ENCODE measurements at regions not wholly inside any gene's neighbourhood (a gene's known extent, or its start where the extent isn't known, plus 50 kb on each side); places are given as distances from the start of the nearest gene placed in this dataset.

- TF ChIP-seq, protein P1, sequence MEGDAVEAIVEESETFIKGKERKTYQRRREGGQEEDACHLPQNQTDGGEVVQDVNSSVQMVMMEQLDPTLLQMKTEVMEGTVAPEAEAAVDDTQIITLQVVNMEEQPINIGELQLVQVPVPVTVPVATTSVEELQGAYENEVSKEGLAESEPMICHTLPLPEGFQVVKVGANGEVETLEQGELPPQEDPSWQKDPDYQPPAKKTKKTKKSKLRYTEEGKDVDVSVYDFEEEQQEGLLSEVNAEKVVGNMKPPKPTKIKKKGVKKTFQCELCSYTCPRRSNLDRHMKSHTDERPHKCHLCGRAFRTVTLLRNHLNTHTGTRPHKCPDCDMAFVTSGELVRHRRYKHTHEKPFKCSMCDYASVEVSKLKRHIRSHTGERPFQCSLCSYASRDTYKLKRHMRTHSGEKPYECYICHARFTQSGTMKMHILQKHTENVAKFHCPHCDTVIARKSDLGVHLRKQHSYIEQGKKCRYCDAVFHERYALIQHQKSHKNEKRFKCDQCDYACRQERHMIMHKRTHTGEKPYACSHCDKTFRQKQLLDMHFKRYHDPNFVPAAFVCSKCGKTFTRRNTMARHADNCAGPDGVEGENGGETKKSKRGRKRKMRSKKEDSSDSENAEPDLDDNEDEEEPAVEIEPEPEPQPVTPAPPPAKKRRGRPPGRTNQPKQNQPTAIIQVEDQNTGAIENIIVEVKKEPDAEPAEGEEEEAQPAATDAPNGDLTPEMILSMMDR (IDR thresholded peaks at IDR 0.05): no peak
Observed at GRCh38 chrY:19167319-19168201, 394.0 kb upstream of the HSFY2 start.

GRCh38 chrY:19148783-19149182, 375.2 kb upstream of the HSFY2 start:
- TF ChIP-seq, protein P1 (IDR thresholded peaks at IDR 0.05): no peak

- TF ChIP-seq, protein P1 (IDR thresholded peaks at IDR 0.05): no peak
Observed at GRCh38 chrY:19146296-19146695, 372.8 kb upstream of the HSFY2 start.

DNA sequence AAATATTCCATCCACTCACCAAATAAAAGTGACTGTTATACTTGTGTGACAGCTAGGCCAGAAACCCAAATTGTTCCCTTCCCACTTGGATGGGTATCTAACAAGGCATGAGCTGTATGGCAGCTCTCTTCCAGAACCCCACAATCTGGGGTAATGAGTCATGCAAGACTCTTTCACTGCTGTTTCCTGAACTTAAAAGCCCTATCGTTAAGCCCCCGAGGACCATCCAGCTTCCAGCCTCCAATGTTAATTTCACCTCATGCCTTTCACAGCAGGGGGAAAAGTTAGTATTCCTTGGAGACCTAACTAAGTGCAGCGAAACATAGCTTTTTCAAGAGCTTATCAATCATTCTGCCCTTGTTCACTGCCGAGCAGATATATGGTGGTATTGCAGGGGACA, 368.6 kb upstream of the HSFY2 start:
- TF ChIP-seq, protein P1 (IDR thresholded peaks at IDR 0.05): no peak

DNA sequence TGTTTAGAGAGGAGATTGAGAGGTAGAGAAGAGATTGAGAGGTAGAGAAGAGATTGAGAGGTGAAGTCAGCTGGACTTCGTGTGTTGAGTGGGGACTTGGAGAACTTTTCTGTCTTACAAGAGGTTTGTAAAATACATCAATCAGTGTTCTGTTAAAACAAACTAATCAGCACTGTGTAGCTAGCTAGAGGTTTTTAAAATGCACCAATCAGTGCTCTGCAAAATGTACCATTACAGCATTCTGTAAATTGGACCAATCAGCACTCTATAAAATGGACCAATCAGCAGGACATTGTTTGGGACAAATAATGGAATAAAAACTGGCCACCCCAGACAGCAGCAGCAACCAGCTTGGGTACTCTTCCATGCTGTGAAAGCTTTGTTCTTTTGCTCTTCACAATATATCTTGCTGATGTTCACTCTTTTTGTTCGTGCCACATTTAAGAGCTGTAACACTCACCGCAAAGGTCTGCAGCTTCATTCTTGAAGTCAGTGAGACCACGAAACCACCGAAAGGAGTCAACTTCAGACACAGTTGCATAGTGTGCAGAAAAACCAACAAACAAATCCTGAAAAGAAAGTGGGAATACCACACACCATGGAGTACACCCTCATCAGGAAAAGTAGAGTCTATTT, 366.9 kb upstream of the HSFY2 start:
- TF ChIP-seq, protein P1 (IDR thresholded peaks at IDR 0.05): no peak

DNA sequence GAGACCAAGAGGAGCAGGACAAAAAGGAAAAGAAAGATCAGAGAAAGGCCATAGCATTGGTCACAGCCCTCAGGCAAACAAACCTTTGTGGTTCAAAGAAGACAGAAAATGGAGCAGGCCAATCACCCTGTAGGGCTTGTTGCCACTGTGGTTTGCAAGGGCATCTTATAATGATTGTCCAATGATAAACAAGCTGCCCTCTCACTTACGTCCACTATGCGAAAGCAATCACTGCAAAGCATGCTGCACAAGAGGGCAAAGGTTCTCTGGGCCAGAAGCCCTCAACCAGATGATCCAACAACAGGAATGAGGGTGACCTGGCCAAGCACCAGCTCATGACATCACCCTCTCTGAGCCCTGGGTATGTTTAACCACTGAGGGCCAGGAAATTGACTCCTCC, 360.9 kb upstream of the HSFY2 start:
- TF ChIP-seq, protein P1 (IDR thresholded peaks at IDR 0.05): no peak

GRCh38 chrY:19130569-19131358, 357.2 kb upstream of the HSFY2 start:
- TF ChIP-seq, protein P1 (IDR thresholded peaks at IDR 0.05): no peak
